Esophagus squamous epithelium (tissue), 4 donors: ENCODE measurements at regions not wholly inside any gene's neighbourhood (a gene's known extent, or its start where the extent isn't known, plus 50 kb on each side); places are given as distances from the start of the nearest gene placed in this dataset.

Experiments used
- POLR2A ChIP-seq, 4 donors: fragments of 450-650 bp; IDR thresholded peaks; one replicate each; pipeline ENCODE4 v1.6.1; 2017; ENCODE audit warnings: antibody characterized with exemption in 4 of 4, mild to moderate bottlenecking in 4 of 4, moderate library complexity in 3 of 4
- TF ChIP-seq, protein P1 (sequence below), 6 experiments: fragments of 450-650 bp in 4 of 6; fragments of 200-600 bp in 2 of 6; sonication (generic) in 2 of 6; IDR thresholded peaks; one replicate each; pipeline ENCODE4 v1.5.1; 2016 to 2019; ENCODE audit warnings: antibody characterized with exemption in 6 of 6, mild to moderate bottlenecking in 4 of 6, moderate library complexity in 4 of 6

DNA sequence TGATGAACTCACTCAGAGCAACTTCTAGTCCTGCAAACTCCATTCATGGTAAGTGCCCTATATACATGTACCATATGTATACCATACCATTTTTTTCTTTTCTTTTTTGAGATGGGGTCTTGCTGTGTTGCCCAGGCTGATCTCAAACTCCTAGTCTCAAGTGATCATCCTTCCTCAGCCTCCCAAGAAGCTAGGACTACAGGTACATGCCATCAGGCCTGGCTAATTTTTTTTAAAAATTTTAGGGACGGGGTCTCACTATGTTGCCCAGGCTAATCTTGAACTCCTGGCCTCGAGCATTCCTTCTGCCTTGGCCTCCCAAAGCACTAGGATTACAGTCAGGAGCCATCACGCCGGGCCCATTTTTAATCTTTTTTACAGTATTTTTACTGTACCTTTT lies 67.3 kb upstream of the MFGE8 start:
- TF ChIP-seq, protein P1, sequence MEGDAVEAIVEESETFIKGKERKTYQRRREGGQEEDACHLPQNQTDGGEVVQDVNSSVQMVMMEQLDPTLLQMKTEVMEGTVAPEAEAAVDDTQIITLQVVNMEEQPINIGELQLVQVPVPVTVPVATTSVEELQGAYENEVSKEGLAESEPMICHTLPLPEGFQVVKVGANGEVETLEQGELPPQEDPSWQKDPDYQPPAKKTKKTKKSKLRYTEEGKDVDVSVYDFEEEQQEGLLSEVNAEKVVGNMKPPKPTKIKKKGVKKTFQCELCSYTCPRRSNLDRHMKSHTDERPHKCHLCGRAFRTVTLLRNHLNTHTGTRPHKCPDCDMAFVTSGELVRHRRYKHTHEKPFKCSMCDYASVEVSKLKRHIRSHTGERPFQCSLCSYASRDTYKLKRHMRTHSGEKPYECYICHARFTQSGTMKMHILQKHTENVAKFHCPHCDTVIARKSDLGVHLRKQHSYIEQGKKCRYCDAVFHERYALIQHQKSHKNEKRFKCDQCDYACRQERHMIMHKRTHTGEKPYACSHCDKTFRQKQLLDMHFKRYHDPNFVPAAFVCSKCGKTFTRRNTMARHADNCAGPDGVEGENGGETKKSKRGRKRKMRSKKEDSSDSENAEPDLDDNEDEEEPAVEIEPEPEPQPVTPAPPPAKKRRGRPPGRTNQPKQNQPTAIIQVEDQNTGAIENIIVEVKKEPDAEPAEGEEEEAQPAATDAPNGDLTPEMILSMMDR (IDR thresholded peaks at IDR 0.05) = no peak
- TF ChIP-seq POLR2A (IDR thresholded peaks at IDR 0.05) = no peak
